ENCODE measurements at regions not wholly inside any gene's neighbourhood (a gene's known extent, or its start where the extent isn't known, plus 50 kb on each side); places are given as distances from the start of the nearest gene placed in this dataset.

- no peak for TF ChIP-seq CTCF (IDR thresholded peaks at IDR 0.05)
- ATAC-seq (ENCODE audit: low FRiP score) (no peak), DNase-seq (ENCODE audit: low spot score) (no peak)
These were observed 171.0 kb upstream of the TUT7 start for GRCh38 chr9:86525182-86525581.

GRCh38 chr9:86521977-86522376, 167.8 kb upstream of the TUT7 start:
- ATAC-seq (ENCODE audit: low FRiP score) (no peak), DNase-seq (ENCODE audit: low spot score) (no peak)
- TF ChIP-seq CTCF (IDR thresholded peaks at IDR 0.05) = no peak

DNA sequence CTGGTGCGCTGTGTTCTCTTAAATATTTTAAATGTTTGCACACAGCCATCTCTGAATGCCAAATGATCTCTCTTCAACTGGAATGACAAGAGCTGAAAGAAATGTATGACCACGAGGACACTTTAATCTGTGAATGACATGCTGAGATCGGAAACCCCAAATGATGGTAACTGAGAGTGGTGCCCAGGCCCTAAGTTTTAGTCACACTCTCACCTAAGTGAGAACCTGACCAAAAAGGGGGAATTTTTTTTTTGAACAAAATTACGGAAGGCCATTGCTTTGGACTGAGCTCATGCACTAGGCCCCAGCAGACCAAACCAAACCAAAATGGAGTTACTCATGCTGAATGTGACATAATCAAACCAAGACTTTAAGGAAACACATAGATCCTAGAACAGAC, 167.1 kb upstream of the TUT7 start:
- no peak for ATAC-seq (ENCODE audit: low FRiP score)
- TF ChIP-seq CTCF (IDR thresholded peaks at IDR 0.05) = no peak
- no peak for DNase-seq (ENCODE audit: low spot score)

GRCh38 chr9:86519066-86519615, 164.9 kb upstream of the TUT7 start:
- ATAC-seq (ENCODE audit: low FRiP score) (no peak), DNase-seq (ENCODE audit: low spot score) (no peak)
- TF ChIP-seq CTCF (IDR thresholded peaks at IDR 0.05) = no peak

GRCh38 chr9:86517475-86517874, 163.3 kb upstream of the TUT7 start:
- ATAC-seq (ENCODE audit: low FRiP score) = no peak

DNA sequence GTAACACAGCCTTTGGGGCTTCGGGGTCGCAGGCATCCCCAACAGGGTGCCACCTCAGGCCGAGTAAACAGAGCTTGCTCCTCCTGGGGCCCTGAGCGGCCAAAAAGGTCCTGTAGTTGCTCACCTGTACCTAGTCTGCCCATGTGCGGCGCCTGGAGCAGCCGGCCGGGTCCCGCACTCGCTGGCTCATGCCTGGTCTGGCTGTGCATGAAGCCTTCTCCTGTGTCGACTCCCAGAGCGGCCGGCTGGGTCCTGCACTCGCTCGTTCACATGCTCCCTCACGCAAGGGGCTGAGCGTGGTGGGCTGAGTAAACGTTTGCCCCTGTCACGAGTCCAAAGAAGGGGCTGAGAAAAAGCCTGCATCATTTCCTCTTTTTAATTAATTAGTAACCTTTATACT, 162.4 kb upstream of the TUT7 start:
- ATAC-seq (ENCODE audit: low FRiP score) = no peak
- no peak for DNase-seq (ENCODE audit: low spot score)
- TF ChIP-seq CTCF (IDR thresholded peaks at IDR 0.05) = no peak

More at GRCh38 chr9:86517475-86517874, 163.3 kb upstream of the TUT7 start:
- no peak for TF ChIP-seq CTCF (IDR thresholded peaks at IDR 0.05)
- no peak for DNase-seq (ENCODE audit: low spot score)

- no peak for DNase-seq (ENCODE audit: low spot score)
- TF ChIP-seq CTCF (IDR thresholded peaks at IDR 0.05) = no peak
- peak; percentile 62 for ATAC-seq (ENCODE audit: low FRiP score)
These were observed 161.0 kb upstream of the TUT7 start for GRCh38 chr9:86515221-86515620.
